ENCODE measurements at regions not wholly inside any gene's neighbourhood (a gene's known extent, or its start where the extent isn't known, plus 50 kb on each side); places are given as distances from the start of the nearest gene placed in this dataset.
"Not testable (repeated sequence)": the region's sequence is repeated elsewhere in the genome, so short reads cannot be mapped to it uniquely, and the experiment has no call there.

GRCh38 chr10:11691319-11691755, 50.8 kb upstream of the ECHDC3 start:
- ATAC-seq (no peak), DNase-seq (no peak)
- Histone ChIP-seq H3K4me3 (no peak overlapping the region), H3K9me3 (no peaks in the 10 kb centered on the region), H3K36me3 (ENCODE audit: low read depth) (no peaks in the 10 kb centered on the region), H3K4me1 (ENCODE audit: low read depth) (peaks cover under 1% of the 10 kb centered on the region)
- TF ChIP-seq, protein P1, sequence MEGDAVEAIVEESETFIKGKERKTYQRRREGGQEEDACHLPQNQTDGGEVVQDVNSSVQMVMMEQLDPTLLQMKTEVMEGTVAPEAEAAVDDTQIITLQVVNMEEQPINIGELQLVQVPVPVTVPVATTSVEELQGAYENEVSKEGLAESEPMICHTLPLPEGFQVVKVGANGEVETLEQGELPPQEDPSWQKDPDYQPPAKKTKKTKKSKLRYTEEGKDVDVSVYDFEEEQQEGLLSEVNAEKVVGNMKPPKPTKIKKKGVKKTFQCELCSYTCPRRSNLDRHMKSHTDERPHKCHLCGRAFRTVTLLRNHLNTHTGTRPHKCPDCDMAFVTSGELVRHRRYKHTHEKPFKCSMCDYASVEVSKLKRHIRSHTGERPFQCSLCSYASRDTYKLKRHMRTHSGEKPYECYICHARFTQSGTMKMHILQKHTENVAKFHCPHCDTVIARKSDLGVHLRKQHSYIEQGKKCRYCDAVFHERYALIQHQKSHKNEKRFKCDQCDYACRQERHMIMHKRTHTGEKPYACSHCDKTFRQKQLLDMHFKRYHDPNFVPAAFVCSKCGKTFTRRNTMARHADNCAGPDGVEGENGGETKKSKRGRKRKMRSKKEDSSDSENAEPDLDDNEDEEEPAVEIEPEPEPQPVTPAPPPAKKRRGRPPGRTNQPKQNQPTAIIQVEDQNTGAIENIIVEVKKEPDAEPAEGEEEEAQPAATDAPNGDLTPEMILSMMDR (IDR thresholded peaks at IDR 0.05): no peak
- intact Hi-C loops (cut with DNase I, micrococcal nuclease): no loop called here

GRCh38 chr10:11689945-11690736, 52.0 kb upstream of the ECHDC3 start:
- DNase-seq (no peak), ATAC-seq (no peak)
- TF ChIP-seq, protein P1 (IDR thresholded peaks at IDR 0.05): no peak
- Histone ChIP-seq H3K4me3 (no peak overlapping the region), H3K36me3 (ENCODE audit: low read depth) (no peaks in the 10 kb centered on the region), H3K9me3 (no peaks in the 10 kb centered on the region), H3K4me1 (ENCODE audit: low read depth) (peaks cover 12% of the 10 kb centered on the region)
- intact Hi-C loops (cut with DNase I, micrococcal nuclease): no loop called here

GRCh38 chr10:11688448-11688795, 53.8 kb upstream of the ECHDC3 start:
- DNase-seq; H3K36me3 ChIP-seq (ENCODE audit: low read depth); H3K4me3 ChIP-seq; ATAC-seq; intact Hi-C loops (cut with DNase I, micrococcal nuclease); H3K9me3 ChIP-seq: not testable (repeated sequence)
- H3K4me1 ChIP-seq (ENCODE audit: low read depth): peaks cover 29% of the 10 kb centered on the region

DNA sequence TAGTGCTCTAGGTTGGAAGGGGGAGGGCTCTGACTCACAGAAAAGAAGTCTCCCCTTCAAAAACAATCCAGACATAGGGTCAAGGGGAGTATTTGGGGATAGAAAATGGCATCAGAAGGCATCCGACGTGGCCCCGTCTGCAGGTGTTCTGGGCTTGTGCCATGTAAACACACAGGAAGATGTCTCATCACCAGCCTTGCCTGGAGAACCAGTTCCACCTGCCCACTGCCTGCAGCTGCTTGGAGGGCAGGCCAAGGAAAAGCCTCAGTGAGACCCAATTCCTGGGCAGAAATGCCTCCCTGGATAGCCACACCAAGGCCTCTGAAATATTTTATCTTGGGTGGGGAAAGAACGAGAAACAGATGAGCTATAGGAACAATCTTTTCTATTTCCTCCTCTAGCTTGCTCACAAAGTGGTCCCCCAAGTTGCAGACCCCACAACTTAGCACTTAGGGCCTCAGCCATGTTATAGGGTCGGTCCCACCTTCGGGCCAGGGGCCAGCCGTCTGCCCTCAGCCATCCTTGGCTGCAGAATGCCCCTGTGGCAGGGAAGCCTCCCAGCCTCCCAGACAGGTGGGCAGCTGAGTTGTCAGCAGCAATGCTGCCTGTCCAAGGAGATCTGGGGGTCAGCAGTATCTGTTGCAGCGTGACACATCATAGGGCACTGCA, 54.3 kb upstream of the ECHDC3 start:
- ATAC-seq (peak; percentile 17), DNase-seq (peak in 1 of 3 donors; percentile 40)
- intact Hi-C loops (cut with DNase I, micrococcal nuclease): no loop called here
- Histone ChIP-seq H3K4me1 (ENCODE audit: low read depth) (peaks cover 34% of the 10 kb centered on the region), H3K36me3 (ENCODE audit: low read depth) (no peaks in the 10 kb centered on the region), H3K4me3 (no peak overlapping the region), H3K9me3 (no peaks in the 10 kb centered on the region)
- TF ChIP-seq, protein P1 (IDR thresholded peaks at IDR 0.05): no peak

- Histone ChIP-seq H3K36me3 (ENCODE audit: low read depth) (no peaks in the 10 kb centered on the region), H3K4me3 (no peak overlapping the region), H3K9me3 (no peaks in the 10 kb centered on the region), H3K4me1 (ENCODE audit: low read depth) (peaks cover 35% of the 10 kb centered on the region)
- ATAC-seq (no peak), DNase-seq (no peak)
- intact Hi-C loops (cut with DNase I, micrococcal nuclease): no loop called here
- TF ChIP-seq, protein P1 (IDR thresholded peaks at IDR 0.05): no peak
Measured at GRCh38 chr10:11687357-11687771, 54.8 kb upstream of the ECHDC3 start.

- peak; percentile 76 to 91 (median 88) for DNase-seq
- ATAC-seq: peak; percentile 49
- Histone ChIP-seq H3K4me3 (no peak overlapping the region), H3K36me3 (ENCODE audit: low read depth) (no peaks in the 10 kb centered on the region), H3K4me1 (ENCODE audit: low read depth) (peaks cover 35% of the 10 kb centered on the region), H3K9me3 (no peaks in the 10 kb centered on the region)
- intact Hi-C loops (cut with DNase I, micrococcal nuclease): no loop called here
- TF ChIP-seq, protein P1 (IDR thresholded peaks at IDR 0.05): no peak
Measured at GRCh38 chr10:11685787-11686218, 56.4 kb upstream of the ECHDC3 start.

Data from mucosa of descending colon (tissue), 3 donors.